GM21737 (cell line): ENCODE measurements at regions not wholly inside any gene's neighbourhood (a gene's known extent, or its start where the extent isn't known, plus 50 kb on each side); places are given as distances from the start of the nearest gene placed in this dataset.

Source experiments
- ATAC-seq: cut with Tn5 transposase; IDR thresholded peaks from one replicate; pipeline ENCODE4 v1.9.1; 2021; ENCODE audit warnings: mild to moderate bottlenecking, moderate library complexity; ENCODE audit not compliant: unreplicated experiment

GRCh38 chr12:14252697-14253096 is 112.8 kb upstream of the ATF7IP start:
- no peak for ATAC-seq

- no peak for ATAC-seq
Measured at GRCh38 chr12:14253496-14253895, 112.0 kb upstream of the ATF7IP start.

DNA sequence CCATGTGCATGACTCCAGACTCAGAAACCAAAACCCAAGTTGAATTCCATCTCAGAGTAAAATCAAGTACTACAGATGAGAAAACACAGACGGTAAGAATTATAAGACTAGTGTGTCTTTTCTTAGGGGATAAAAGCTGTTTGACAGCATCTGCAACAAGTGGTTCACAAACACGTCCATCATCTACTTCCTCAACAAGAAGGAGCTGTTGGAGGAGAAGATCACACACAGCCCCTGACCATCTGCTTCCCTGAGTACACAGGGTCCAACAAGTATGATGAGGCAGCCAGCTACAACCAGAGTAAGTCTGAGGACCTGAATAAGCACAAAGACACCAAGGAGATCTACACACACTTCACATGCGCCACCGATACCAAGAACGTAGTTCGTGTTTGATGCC is 110.7 kb upstream of the ATF7IP start:
- ATAC-seq = no peak

DNA sequence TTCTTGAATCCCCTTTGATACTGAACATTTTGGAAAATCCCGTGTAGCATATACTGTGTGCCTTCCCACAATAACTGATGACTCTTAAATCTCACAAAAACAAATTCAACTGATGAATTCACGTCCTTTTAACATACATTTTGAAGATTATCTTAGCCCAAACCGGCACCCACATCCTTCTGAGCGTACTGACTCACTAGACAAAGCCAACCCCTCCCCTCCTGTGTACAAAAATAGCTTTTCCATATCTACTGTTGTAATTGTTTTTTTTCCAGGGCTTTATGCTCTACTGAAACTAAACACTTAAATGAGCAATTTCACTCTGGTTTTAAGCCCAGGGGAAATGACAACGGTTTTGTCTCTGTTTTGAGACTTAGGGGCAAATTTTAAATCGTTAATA is 109.4 kb upstream of the ATF7IP start:
- ATAC-seq = no peak

GRCh38 chr12:14256555-14257169 is 108.8 kb upstream of the ATF7IP start:
- peak; percentile 56 for ATAC-seq

DNA sequence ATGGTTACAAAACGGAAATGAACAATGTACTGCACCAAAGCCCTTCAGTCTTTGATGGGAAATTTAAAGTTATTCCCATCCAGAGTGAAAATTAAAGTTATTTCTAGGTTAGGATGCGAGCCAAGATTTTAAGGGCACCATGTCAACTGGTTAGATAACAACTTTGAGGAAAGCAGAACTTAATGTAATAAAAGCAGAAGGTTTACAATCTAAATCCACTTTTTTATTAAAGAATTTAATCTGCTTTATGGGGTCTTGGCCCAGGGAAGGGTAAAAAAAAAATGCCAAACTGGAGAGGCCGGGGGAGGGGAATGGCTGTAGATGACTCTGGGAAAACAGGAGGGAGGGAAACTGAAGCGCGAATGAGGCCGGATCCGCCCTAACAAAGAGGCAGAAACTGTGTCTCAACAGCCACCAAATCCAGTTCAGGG is 108.2 kb upstream of the ATF7IP start:
- ATAC-seq = no peak

DNA sequence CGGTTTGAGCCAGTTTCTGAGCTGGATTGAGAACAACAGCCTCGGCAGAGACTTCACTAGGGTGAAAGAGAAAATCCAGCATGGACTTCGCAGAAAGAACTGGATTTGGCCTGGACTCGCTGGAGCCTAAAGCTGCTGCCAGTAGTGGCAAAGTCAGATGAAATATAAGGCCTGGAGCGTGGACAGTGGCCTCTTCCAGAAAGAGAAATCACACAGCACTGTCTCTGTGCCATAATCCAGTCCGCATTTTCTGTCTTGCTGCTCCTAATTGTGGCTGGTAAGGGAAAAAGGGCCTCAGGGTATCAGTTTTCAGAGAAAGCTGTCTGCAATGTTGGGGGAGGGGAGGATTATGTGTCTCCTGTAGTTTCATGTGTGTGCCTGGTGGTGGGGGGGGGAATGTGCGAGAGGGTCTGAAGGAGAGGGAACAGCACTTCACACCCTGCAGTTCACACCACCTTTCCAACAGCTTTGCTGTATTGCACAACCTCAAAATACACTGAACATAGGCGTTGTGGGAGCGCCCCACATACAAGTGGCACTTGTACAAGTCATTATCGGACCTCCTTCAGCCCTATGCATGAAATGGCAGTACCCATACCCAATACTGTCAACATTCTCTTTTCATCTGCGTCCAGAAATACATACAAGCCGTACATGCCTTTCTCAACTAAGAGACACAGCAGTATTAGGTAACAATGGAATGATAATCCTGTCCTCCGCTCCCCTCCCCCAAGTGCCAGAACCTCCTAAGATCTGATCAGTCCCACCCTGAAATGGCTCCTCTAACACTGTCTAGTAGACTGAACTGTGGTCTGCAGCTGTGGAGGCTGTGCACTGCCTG is 107.5 kb upstream of the ATF7IP start:
- ATAC-seq = no peak

DNA sequence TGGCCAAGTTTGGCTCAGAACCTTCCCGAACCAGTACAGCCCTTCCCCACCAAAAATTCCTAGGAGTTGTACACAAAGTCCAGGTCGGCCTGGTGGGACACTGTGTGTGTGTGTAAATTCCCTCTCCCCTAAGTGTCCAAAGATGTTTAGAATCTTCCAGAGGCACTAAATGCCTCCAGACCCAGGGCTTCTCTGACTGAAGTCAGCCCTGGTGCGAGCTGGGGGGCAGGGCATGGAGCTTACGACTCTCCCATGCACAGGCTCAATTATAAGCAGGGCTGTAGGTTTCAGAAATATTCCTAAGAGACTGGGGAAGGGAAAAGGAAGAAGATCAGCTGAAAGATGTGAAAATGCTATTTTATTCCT is 106.9 kb upstream of the ATF7IP start:
- no peak for ATAC-seq

DNA sequence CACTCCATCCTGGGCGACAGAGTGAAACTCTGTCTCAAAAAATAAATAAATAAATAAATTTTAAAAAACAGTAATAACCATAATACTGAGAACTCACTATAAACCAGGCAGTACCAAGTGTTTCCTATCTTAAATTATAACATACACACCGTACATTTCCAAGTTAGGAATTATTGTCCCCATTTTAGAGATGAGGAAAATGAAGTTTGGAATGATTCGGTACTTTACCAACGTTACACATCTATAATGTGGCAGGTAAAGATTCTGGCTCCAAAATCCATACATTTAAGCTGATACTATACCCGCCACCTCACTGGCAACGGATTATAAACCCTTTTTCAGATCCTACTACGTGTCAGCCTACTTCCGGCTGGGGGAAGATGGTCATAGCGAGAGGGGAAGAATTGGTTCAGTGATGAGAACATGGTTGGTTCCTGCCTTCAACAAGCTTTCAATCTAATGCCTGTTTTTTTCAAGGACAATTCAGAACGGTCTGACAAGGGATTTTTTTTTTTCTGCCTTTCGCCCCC is 105.9 kb upstream of the ATF7IP start:
- ATAC-seq = no peak

GRCh38 chr12:14260011-14260993 is 105.2 kb upstream of the ATF7IP start:
- no peak for ATAC-seq

GRCh38 chr12:14261096-14261495 is 104.4 kb upstream of the ATF7IP start:
- no peak for ATAC-seq

- no peak for ATAC-seq
Measured at GRCh38 chr12:14261861-14262260, 103.6 kb upstream of the ATF7IP start.

GRCh38 chr12:14262771-14263511 is 102.5 kb upstream of the ATF7IP start:
- ATAC-seq = no peak

DNA sequence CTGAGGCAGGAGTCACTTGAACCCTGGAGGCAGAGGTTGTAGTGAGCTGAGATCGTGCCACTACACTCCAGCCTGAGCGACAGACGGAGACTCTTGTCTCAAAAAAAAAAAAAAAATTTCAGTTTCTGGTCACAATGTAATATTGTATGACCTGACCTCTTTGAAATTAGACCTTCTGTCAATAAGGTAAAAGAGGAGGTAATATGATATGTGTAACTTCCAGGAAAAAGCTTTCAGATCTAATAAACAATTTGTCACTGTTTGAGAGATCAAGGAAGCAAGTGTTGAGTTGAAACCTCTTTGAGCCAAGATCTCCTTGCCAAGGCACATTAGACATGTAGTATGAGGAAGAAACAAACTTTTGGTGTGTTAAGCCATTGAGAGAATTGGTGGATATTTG is 101.7 kb upstream of the ATF7IP start:
- ATAC-seq = no peak

- no peak for ATAC-seq
Measured at GRCh38 chr12:14264316-14264715, 101.2 kb upstream of the ATF7IP start.

- no peak for ATAC-seq
Measured at GRCh38 chr12:14264778-14265177, 100.7 kb upstream of the ATF7IP start.

DNA sequence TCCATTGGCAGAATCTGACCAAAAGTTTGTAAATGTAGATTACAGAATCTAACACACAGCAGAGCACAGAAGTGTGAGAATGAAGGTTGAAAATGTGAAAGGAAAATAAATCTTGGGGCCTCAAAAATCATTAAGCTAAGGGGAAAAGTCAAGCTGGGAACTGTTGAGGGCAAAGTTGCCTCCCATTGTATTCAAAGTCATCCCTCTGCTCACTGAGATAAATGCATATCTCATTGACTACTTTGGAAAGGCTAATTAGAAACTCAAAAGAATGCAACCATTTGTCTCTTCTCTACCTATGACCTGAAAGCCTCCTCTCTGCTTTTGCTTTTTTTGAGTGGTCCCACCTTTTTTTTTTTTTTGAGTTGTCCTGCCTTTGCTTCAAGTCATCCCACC is 97.4 kb upstream of the ATF7IP start:
- no peak for ATAC-seq

DNA sequence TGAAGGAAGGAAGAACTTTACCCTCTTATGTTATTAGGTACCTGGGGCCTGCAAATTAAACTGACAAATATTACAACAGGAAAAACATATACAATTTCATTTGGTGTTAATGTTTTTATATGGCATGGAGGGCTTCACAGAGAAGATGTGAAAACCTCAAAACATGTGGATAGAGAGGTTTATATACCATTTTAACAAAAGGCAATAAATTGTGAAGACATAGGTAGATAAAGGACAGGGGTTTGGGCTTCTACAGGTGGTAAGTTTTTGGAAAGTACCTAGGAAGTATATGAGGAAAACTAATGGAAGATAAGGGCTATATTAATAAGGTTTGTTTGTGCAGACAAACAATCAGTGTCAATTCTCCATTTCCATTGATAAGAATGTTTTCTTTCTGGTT is 95.1 kb upstream of the ATF7IP start:
- ATAC-seq = no peak

DNA sequence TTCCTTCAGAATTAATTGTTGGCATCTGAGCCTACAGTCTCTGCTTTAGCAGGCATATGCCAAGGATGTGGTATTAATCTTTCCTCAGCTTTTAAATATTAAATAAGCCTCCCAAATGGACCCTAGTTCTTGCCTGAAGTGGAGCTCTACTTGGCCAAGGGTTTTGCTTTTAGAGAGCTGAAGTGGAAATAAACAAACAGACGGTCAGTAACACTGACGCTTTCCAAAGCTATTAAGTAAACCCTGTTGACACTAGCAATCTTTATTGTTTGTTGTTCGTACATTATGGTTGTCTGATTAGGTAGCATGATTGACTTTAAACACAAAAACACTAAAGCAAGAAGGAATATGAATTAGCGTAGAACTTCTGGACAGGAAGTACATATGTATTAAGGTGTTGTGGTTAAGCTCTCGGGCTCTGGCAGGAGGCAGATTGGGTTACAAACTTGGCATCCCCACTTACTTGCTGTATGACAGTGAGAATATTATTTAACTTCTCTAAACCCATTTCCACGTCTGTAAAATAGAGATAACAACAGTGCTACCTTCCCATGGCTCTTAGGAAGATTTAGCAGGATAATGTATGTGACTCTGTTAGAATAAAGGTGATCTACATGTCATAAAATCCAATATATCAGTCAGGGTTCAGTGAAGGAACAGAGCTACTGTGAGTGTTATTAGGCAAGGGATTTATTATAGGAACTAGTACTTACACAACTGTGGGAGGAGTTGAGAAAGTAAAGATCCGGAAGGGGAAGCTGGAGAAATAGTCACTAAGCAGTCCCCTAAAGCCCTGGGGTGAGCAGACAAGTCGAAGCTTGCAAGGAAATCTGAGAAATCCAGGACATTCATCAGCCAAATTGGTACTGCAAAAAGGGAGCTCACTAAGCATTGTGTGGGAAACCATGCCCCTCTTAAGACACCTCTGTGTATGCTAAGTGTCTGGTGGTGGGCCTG is 92.2 kb upstream of the ATF7IP start:
- no peak for ATAC-seq
